SK-N-SH (cell line): ENCODE measurements at regions not wholly inside any gene's neighbourhood (a gene's known extent, or its start where the extent isn't known, plus 50 kb on each side); places are given as distances from the start of the nearest gene placed in this dataset.

Source experiments
- CTCF ChIA-PET: fragments of 300-600, 350-600 bp; formaldehyde crosslinking; extraction: SDS; loops from one replicate; lab custom pipeline; 2021; lab: Yijun Ruan, JAX
- POLR2A ChIA-PET: fragments of 350-600 bp; sonication (Branson Sonifier 250); formaldehyde crosslinking; extraction: SDS; loops from one replicate; lab custom pipeline; 2020; ENCODE audit warnings: antibody characterized with exemption, inconsistent platforms; lab: Yijun Ruan, JAX
- DNase-seq: peaks from one replicate; pipeline ENCODE4 v3.0.0; 2012
- H2AFZ ChIP-seq: fragments of 200-600 bp; sonication (generic); 2 replicates; pipeline ENCODE4 v1.8.1; 2016; ENCODE audit warnings: antibody characterized with exemption, mild to moderate bottlenecking, low read depth
- H3F3A ChIP-seq: fragments of 200-600 bp; sonication (generic); replicated peaks from 2 replicates; pipeline ENCODE3; 2016; ENCODE audit warnings: antibody characterized with exemption, mild to moderate bottlenecking; ENCODE audit not compliant: insufficient read depth
- H3K27ac ChIP-seq, 2 experiments: fragments of 200-500 bp in 1 of 2; fragments of 200-600 bp in 1 of 2; sonication (Bioruptor generic) in 1 of 2; sonication (generic), shearing (Covaris generic) in 1 of 2; 2 replicates each; pipeline versions ENCODE4 v1.5.1 to v1.6.1; 2014 to 2016; ENCODE audit warnings: low read depth in 2 of 2, inconsistent platforms in 1 of 2, low read length in 1 of 2, mild to moderate bottlenecking in 1 of 2, mixed read lengths in 1 of 2
- H3K27me3 ChIP-seq: fragments of 200-600 bp; sonication (generic), shearing (Covaris generic); 2 replicates; pipeline ENCODE4 v1.6.1; 2016; ENCODE audit warnings: mixed run types; ENCODE audit not compliant: insufficient read depth
- H3K36me3 ChIP-seq, 2 experiments: fragments of 200-500 bp in 1 of 2; fragments of 200-600 bp in 1 of 2; sonication (Bioruptor generic) in 1 of 2; sonication (generic) in 1 of 2; replicated peaks in 1 of 2; 2 replicates each; pipeline versions ENCODE3 to v1.5.1; 2014 to 2016; ENCODE audit warnings: low read length in 1 of 2, mild to moderate bottlenecking in 1 of 2; ENCODE audit not compliant: insufficient read depth in 2 of 2, control insufficient read depth in 1 of 2
- H3K4me1 ChIP-seq, 2 experiments: fragments of 200-500 bp in 1 of 2; fragments of 200-600 bp in 1 of 2; sonication (Bioruptor generic) in 1 of 2; sonication (generic), shearing (Covaris generic) in 1 of 2; 2 replicates each; pipeline versions ENCODE4 v1.5.1 to v1.6.1; 2014 to 2016; ENCODE audit warnings: low read depth in 1 of 2, low read length in 1 of 2, mixed run types in 1 of 2; ENCODE audit not compliant: insufficient read depth in 2 of 2, control insufficient read depth in 1 of 2
- H3K4me2 ChIP-seq: fragments of 200-600 bp; sonication (generic), shearing (Covaris generic); 2 replicates; pipeline ENCODE4 v1.6.1; 2017; ENCODE audit warnings: mixed run types
- H3K4me3 ChIP-seq, 2 experiments: fragments of 200-500 bp in 1 of 2; fragments of 200-600 bp in 1 of 2; sonication (Bioruptor generic) in 1 of 2; sonication (generic), shearing (Covaris generic) in 1 of 2; 2 replicates each; pipeline versions ENCODE4 v1.5.1 to v1.8.1; 2014 to 2016; ENCODE audit warnings: low read depth in 2 of 2, inconsistent platforms in 1 of 2, low read length in 1 of 2, mild to moderate bottlenecking in 1 of 2, mixed read lengths in 1 of 2, moderate library complexity in 1 of 2
- H3K79me2 ChIP-seq: fragments of 200-600 bp; sonication (generic); 2 replicates; pipeline ENCODE4 v1.8.1; 2017; ENCODE audit warnings: mild to moderate bottlenecking; ENCODE audit not compliant: insufficient read depth
- H3K9ac ChIP-seq: fragments of 200-600 bp; sonication (generic); 2 replicates; pipeline ENCODE4 v1.6.1; 2017; ENCODE audit warnings: mixed run types
- H3K9me2 ChIP-seq: fragments of 200-600 bp; sonication (generic); 2 replicates; pipeline ENCODE4 v1.6.1; 2017; ENCODE audit warnings: mixed run types
- H3K9me3 ChIP-seq: fragments of 200-600 bp; sonication (generic); 2 replicates; pipeline ENCODE4 v1.6.1; 2017; ENCODE audit warnings: mixed run types, mild to moderate bottlenecking, moderate library complexity
- H4K20me1 ChIP-seq: fragments of 200-600 bp; sonication (generic); 2 replicates; pipeline ENCODE4 v1.6.1; 2017; ENCODE audit warnings: mild to moderate bottlenecking, mixed run types; ENCODE audit not compliant: insufficient read depth
- ELF1 ChIP-seq: IDR thresholded peaks from 2 replicates; pipeline ENCODE4 v1.4.0; 2012
- EZH2phosphoT487 ChIP-seq: fragments of 200-600 bp; sonication (generic); IDR thresholded peaks from 2 replicates; pipeline ENCODE4 v1.6.1; 2017; ENCODE audit warnings: low read depth, mixed run types, mild to moderate bottlenecking, antibody characterized with exemption, moderate library complexity, borderline replicate concordance
- FOXJ3 ChIP-seq: sonication (generic); formaldehyde crosslinking; IDR thresholded peaks from 2 replicates; pipeline ENCODE4 v1.5.1; 2020; ENCODE audit warnings: mild to moderate bottlenecking, missing genetic modification reagents
- GABPA ChIP-seq: IDR thresholded peaks from 2 replicates; pipeline ENCODE4 v1.4.0; 2012; ENCODE audit warnings: low read depth, mild to moderate bottlenecking
- GATA2 ChIP-seq: sonication (generic); formaldehyde crosslinking; IDR thresholded peaks from 2 replicates; pipeline ENCODE4 v1.5.0; 2020; ENCODE audit warnings: mild to moderate bottlenecking, missing genetic modification reagents
- MXI1 ChIP-seq: IDR thresholded peaks from 2 replicates; pipeline ENCODE4 v1.6.1; 2012; ENCODE audit warnings: mild to moderate bottlenecking, low read depth, low read length, improper control_type of control experiment
- NFIC ChIP-seq: IDR thresholded peaks from 2 replicates; pipeline ENCODE4 v1.4.0; 2012; ENCODE audit warnings: borderline replicate concordance
- POLR2AphosphoS5 ChIP-seq: IDR thresholded peaks from 2 replicates; pipeline ENCODE4 v1.6.1; 2012; ENCODE audit warnings: low read depth, low read length
- RCOR1 ChIP-seq: fragments of 150-350 bp; IDR thresholded peaks from 2 replicates; pipeline ENCODE4 v1.6.1; 2017; ENCODE audit warnings: antibody characterized with exemption, low read length
- TAF1 ChIP-seq: IDR thresholded peaks from 2 replicates; pipeline ENCODE4 v1.6.1; 2012; ENCODE audit warnings: low read depth, mild to moderate bottlenecking, low read length, moderate library complexity, borderline replicate concordance
- TCF12 ChIP-seq: IDR thresholded peaks from 2 replicates; pipeline ENCODE4 v1.4.0; 2012
- YY1 ChIP-seq: IDR thresholded peaks from 2 replicates; pipeline ENCODE4 v1.4.0; 2012; ENCODE audit warnings: low read depth, mild to moderate bottlenecking
- WGBS: methylation state at CpG from one replicate; pipeline ENCODE4 v1.1.6; 2017; ENCODE audit warnings: low lambda C conversion rate; 5-methylcytosine and 5-hydroxymethylcytosine counted together
- TF ChIP-seq, protein P1 (sequence below): fragments of 150-350 bp; IDR thresholded peaks from 2 replicates; pipeline ENCODE4 v1.6.1; 2016; ENCODE audit warnings: mild to moderate bottlenecking, low read depth, low read length
- TF ChIP-seq, protein P2 (sequence below): IDR thresholded peaks from 2 replicates; pipeline ENCODE4 v1.4.0; 2012; ENCODE audit warnings: low read depth, borderline replicate concordance
- TF ChIP-seq, protein P3 (sequence below): IDR thresholded peaks from 2 replicates; pipeline ENCODE4 v1.4.0; 2012; ENCODE audit warnings: low read depth
- TF ChIP-seq, protein P4 (sequence below): fragments of 150-350 bp; IDR thresholded peaks from 2 replicates; pipeline ENCODE4 v1.6.1; 2017; ENCODE audit warnings: antibody characterized with exemption, low read length, low read depth, borderline replicate concordance
- TF ChIP-seq, protein P5 (sequence below): IDR thresholded peaks from 2 replicates; pipeline ENCODE4; 2012
- TF ChIP-seq, protein P6 (sequence below): fragments of 200-600 bp; sonication (generic); IDR thresholded peaks from 2 replicates; pipeline ENCODE4 v1.6.1; 2017; ENCODE audit warnings: antibody characterized with exemption, mild to moderate bottlenecking, moderate library complexity
- TF ChIP-seq, protein P7 (sequence below): IDR thresholded peaks from 2 replicates; pipeline ENCODE4 v1.6.1; 2012; ENCODE audit warnings: mild to moderate bottlenecking, low read depth, low read length, moderate library complexity

DNA sequence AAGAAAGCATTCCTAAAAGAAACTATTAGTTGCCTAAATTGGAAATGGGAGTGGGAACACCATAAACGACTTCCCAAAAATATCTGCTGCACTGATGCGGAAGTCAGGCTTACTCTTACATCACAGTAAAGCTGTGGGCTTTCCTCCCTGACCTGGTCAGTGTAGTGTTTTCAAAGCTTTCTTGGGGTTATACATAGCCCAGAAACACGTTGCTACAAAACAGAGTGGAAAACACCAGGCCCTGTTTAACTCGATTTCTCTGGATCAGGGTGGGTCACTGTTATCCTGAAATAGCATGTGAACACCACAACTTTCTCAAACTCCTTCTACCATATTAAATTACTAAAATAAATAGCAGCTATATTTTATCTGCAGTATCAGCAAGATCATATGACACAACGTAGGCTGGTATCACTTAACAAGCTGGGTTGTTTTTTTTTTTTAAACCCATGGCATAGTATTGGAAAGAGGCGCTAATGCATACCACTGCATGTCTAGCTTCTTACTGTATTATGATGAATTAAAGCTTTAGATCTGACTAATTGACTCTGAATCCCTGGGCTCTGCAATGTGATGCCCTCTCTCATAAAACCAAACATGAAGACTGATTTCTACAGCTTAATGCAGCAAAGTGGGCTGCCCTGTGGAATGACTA is 184.6 kb downstream of the TGFB2 start (continued):
- TF ChIP-seq POLR2AphosphoS5 (no peak; the same call in 1 of the 2 replicates), GATA2 (CRISPR knock-in tag) (no peak), RCOR1 (no peak), GABPA (no peak), TAF1 (no peak), MXI1 (no peak), EZH2phosphoT487 (no peak), NFIC (no peak), YY1 (no peak), TCF12 (peak; percentile 75), FOXJ3 (CRISPR knock-in tag) (no peak)
- TF ChIP-seq, protein P1, sequence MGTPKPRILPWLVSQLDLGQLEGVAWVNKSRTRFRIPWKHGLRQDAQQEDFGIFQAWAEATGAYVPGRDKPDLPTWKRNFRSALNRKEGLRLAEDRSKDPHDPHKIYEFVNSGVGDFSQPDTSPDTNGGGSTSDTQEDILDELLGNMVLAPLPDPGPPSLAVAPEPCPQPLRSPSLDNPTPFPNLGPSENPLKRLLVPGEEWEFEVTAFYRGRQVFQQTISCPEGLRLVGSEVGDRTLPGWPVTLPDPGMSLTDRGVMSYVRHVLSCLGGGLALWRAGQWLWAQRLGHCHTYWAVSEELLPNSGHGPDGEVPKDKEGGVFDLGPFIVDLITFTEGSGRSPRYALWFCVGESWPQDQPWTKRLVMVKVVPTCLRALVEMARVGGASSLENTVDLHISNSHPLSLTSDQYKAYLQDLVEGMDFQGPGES: no peak
- TF ChIP-seq, protein P2, sequence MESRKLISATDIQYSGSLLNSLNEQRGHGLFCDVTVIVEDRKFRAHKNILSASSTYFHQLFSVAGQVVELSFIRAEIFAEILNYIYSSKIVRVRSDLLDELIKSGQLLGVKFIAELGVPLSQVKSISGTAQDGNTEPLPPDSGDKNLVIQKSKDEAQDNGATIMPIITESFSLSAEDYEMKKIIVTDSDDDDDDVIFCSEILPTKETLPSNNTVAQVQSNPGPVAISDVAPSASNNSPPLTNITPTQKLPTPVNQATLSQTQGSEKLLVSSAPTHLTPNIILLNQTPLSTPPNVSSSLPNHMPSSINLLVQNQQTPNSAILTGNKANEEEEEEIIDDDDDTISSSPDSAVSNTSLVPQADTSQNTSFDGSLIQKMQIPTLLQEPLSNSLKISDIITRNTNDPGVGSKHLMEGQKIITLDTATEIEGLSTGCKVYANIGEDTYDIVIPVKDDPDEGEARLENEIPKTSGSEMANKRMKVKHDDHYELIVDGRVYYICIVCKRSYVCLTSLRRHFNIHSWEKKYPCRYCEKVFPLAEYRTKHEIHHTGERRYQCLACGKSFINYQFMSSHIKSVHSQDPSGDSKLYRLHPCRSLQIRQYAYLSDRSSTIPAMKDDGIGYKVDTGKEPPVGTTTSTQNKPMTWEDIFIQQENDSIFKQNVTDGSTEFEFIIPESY: no peak
- TF ChIP-seq, protein P3, sequence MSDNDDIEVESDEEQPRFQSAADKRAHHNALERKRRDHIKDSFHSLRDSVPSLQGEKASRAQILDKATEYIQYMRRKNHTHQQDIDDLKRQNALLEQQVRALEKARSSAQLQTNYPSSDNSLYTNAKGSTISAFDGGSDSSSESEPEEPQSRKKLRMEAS: no peak
- TF ChIP-seq, protein P4, sequence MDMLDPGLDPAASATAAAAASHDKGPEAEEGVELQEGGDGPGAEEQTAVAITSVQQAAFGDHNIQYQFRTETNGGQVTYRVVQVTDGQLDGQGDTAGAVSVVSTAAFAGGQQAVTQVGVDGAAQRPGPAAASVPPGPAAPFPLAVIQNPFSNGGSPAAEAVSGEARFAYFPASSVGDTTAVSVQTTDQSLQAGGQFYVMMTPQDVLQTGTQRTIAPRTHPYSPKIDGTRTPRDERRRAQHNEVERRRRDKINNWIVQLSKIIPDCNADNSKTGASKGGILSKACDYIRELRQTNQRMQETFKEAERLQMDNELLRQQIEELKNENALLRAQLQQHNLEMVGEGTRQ: no peak
- TF ChIP-seq, all 33 proteins: peak for 6

DNA sequence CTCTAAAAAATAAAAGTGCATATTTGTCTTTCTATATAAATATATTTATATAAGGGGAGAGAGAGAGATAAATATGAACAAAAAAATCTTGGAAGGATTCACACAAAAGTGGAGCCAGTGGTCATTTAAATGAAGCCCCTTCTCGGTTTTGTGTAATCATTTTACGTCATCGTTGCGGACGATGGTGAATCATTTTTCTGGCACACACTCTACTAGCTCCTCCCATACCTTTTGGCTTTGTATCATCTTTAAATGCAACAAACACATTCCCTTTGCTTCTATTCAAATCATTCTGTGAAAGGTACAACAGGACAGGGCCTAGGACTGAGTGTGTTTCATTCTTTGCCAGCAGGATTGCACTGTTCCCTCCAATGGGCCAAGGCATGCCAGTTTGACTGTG is 186.8 kb downstream of the TGFB2 start:
- Histone ChIP-seq H2AFZ (no peak overlapping the region), H3K79me2 (no peaks in the 10 kb centered on the region), H3K27ac (no peak overlapping the region), H3K27me3 (no peaks in the 10 kb centered on the region), H4K20me1 (no peaks in the 10 kb centered on the region), H3K4me2 (no peak overlapping the region), H3K4me3 (no peak overlapping the region), H3K4me1 (peaks cover 3 to 4% of the 10 kb centered on the region in 2 experiments; a peak in 2 of 4 replicates), H3K9ac (no peak overlapping the region), H3K9me2 (no peaks in the 10 kb centered on the region), H3F3A (peaks cover 4% of the 10 kb centered on the region), H3K9me3 (no peaks in the 10 kb centered on the region), H3K36me3 (no peaks in the 10 kb centered on the region)
- TF ChIP-seq ELF1 (no peak), FOXJ3 (CRISPR knock-in tag) (no peak)
- TF ChIP-seq, protein P5, sequence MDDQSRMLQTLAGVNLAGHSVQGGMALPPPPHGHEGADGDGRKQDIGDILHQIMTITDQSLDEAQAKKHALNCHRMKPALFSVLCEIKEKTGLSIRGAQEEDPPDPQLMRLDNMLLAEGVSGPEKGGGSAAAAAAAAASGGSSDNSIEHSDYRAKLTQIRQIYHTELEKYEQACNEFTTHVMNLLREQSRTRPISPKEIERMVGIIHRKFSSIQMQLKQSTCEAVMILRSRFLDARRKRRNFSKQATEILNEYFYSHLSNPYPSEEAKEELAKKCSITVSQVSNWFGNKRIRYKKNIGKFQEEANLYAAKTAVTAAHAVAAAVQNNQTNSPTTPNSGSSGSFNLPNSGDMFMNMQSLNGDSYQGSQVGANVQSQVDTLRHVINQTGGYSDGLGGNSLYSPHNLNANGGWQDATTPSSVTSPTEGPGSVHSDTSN: no peak
- TF ChIP-seq, protein P6, sequence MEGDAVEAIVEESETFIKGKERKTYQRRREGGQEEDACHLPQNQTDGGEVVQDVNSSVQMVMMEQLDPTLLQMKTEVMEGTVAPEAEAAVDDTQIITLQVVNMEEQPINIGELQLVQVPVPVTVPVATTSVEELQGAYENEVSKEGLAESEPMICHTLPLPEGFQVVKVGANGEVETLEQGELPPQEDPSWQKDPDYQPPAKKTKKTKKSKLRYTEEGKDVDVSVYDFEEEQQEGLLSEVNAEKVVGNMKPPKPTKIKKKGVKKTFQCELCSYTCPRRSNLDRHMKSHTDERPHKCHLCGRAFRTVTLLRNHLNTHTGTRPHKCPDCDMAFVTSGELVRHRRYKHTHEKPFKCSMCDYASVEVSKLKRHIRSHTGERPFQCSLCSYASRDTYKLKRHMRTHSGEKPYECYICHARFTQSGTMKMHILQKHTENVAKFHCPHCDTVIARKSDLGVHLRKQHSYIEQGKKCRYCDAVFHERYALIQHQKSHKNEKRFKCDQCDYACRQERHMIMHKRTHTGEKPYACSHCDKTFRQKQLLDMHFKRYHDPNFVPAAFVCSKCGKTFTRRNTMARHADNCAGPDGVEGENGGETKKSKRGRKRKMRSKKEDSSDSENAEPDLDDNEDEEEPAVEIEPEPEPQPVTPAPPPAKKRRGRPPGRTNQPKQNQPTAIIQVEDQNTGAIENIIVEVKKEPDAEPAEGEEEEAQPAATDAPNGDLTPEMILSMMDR: no peak
- TF ChIP-seq, protein P7, sequence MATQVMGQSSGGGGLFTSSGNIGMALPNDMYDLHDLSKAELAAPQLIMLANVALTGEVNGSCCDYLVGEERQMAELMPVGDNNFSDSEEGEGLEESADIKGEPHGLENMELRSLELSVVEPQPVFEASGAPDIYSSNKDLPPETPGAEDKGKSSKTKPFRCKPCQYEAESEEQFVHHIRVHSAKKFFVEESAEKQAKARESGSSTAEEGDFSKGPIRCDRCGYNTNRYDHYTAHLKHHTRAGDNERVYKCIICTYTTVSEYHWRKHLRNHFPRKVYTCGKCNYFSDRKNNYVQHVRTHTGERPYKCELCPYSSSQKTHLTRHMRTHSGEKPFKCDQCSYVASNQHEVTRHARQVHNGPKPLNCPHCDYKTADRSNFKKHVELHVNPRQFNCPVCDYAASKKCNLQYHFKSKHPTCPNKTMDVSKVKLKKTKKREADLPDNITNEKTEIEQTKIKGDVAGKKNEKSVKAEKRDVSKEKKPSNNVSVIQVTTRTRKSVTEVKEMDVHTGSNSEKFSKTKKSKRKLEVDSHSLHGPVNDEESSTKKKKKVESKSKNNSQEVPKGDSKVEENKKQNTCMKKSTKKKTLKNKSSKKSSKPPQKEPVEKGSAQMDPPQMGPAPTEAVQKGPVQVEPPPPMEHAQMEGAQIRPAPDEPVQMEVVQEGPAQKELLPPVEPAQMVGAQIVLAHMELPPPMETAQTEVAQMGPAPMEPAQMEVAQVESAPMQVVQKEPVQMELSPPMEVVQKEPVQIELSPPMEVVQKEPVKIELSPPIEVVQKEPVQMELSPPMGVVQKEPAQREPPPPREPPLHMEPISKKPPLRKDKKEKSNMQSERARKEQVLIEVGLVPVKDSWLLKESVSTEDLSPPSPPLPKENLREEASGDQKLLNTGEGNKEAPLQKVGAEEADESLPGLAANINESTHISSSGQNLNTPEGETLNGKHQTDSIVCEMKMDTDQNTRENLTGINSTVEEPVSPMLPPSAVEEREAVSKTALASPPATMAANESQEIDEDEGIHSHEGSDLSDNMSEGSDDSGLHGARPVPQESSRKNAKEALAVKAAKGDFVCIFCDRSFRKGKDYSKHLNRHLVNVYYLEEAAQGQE: no peak
- DNase-seq: no peak
- WGBS: 93% methylated on average over 5 of the region's 5 CpGs
- ChIA-PET POLR2A (no interaction called here), CTCF (no interaction called here)
